A673 (cell line): ENCODE measurements at regions not wholly inside any gene's neighbourhood (a gene's known extent, or its start where the extent isn't known, plus 50 kb on each side); places are given as distances from the start of the nearest gene placed in this dataset.

Experiments
- CTCF ChIP-seq: fragments of 300-800, 200-600 bp; sonication (generic); conservative IDR thresholded peaks from 2 replicates; pipeline ENCODE4 v1.5.1; 2017; ENCODE audit warnings: low read depth, mild to moderate bottlenecking, antibody characterized with exemption, low read length, moderate library complexity, mixed read lengths
- EZH2 ChIP-seq: fragments of 200-600 bp; sonication (generic); IDR thresholded peaks from 2 replicates; pipeline ENCODE4 v1.6.1; 2017; ENCODE audit warnings: borderline replicate concordance, low read depth, mild to moderate bottlenecking, mixed read lengths, antibody characterized with exemption, low read length; ENCODE audit not compliant: poor library complexity, severe bottlenecking

DNA sequence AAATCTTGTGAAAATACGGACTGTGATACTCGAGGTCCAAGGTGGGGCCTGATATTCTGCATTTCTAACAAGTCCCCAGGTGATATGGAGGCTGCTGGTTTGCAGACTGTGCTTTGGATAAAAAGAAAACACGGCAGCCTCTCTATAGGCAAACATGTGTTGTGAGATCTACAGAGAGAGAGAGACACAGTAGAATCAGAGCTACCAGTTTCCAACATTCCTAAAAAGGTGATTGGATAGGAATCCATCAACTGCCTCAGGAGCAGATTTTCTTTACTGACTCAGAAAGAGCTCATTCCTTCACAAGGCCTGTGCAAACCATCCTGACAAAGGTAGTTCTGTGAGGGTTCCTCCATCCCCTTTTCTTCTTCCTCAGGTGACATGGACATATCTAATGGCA lies 651.6 kb upstream of the CAMK1G start:
- TF ChIP-seq EZH2 (no peak), CTCF (no peak)
